Upper lobe of left lung (tissue), 6 donors: ENCODE measurements at regions not wholly inside any gene's neighbourhood (a gene's known extent, or its start where the extent isn't known, plus 50 kb on each side); places are given as distances from the start of the nearest gene placed in this dataset.
A peak's percentile ranks its signal among the peaks of the same experiment; 100 is the strongest.

ENCODE experiments used
- ATAC-seq, 2 donors: fragments of 200-7000 bp; cut with Tn5 transposase; one replicate each; pipeline ENCODE4 v1.9.1; 2022; ENCODE audit warnings: mild to moderate bottlenecking in 2 of 2, moderate library complexity in 2 of 2; ENCODE audit not compliant: low FRiP score in 2 of 2
- DNase-seq, 2 donors: peaks; one replicate each; pipeline ENCODE4 v3.0.0-alpha.2; 2019 to 2020
- H3K27ac ChIP-seq, 4 donors: fragments of 200-600 bp; sonication (generic); one replicate each; pipeline ENCODE4 v1.5.1; 2016 to 2019
- H3K27me3 ChIP-seq, 4 donors: fragments of 200-600 bp; sonication (generic); one replicate each; pipeline ENCODE4 v1.5.1; 2017 to 2019
- H3K36me3 ChIP-seq, 4 donors: fragments of 200-600 bp; sonication (generic); one replicate each; pipeline ENCODE4 v1.5.1; 2016 to 2019
- H3K4me1 ChIP-seq, 4 donors: fragments of 200-600 bp; sonication (generic); one replicate each; pipeline ENCODE4 v1.5.1; 2018 to 2019
- H3K4me3 ChIP-seq, 4 donors: fragments of 200-600 bp; sonication (generic); one replicate each; pipeline ENCODE4 v1.5.1; 2017 to 2019; ENCODE audit warnings: mild to moderate bottlenecking in 2 of 4, moderate library complexity in 1 of 4
- H3K9me3 ChIP-seq, 4 donors: fragments of 200-600 bp; sonication (generic); one replicate each; pipeline ENCODE4 v1.5.1; 2018 to 2019
- EP300 ChIP-seq, 4 donors: sonication (generic); formaldehyde crosslinking; IDR thresholded peaks; one replicate each; pipeline ENCODE4 v1.5.1; 2017; ENCODE audit warnings: antibody characterized with exemption in 4 of 4, control low read depth in 2 of 4
- POLR2A ChIP-seq, 4 donors: fragments of 450-650 bp; IDR thresholded peaks; one replicate each; pipeline ENCODE4 v1.5.1; 2016 to 2017; ENCODE audit warnings: antibody characterized with exemption in 4 of 4, mild to moderate bottlenecking in 2 of 4
- POLR2AphosphoS5 ChIP-seq, 2 donors: sonication (generic); formaldehyde crosslinking; IDR thresholded peaks; one replicate each; pipeline ENCODE4 v1.5.1; 2017; ENCODE audit warnings: antibody characterized with exemption in 2 of 2
- WGBS, 2 donors: methylation state at CpG; one replicate each; pipeline ENCODE4 v1.1.5; 2017 to 2018; 5-methylcytosine and 5-hydroxymethylcytosine counted together
- TF ChIP-seq, protein P1 (sequence below), 6 experiments: fragments of 450-650 bp in 4 of 6; fragments of 200-600 bp in 2 of 6; sonication (generic) in 2 of 6; IDR thresholded peaks; one replicate each; pipeline ENCODE4 v1.5.1; 2016 to 2019; ENCODE audit warnings: antibody characterized with exemption in 6 of 6
- donor health status: DM: no; HTN: no; CAD: no; lungs with moderate emphysema.
- donor health status: DM: no; HTN: yes; CAD: no; lungs with severe emphysema.

GRCh38 chr1:172755099-172755498 is 96.2 kb downstream of the FASLG start:
- 83 to 86% methylated on average over 7 of the region's 7 CpGs for WGBS, 2 donors
- no peak for DNase-seq
- Histone ChIP-seq H3K27me3 (no peaks in the 10 kb centered on the region), H3K4me1 (no peaks in the 10 kb centered on the region), H3K9me3 (no peaks in the 10 kb centered on the region), H3K27ac (no peak overlapping the region), H3K4me3 (no peak overlapping the region), H3K36me3 (no peaks in the 10 kb centered on the region)
- TF ChIP-seq, protein P1, sequence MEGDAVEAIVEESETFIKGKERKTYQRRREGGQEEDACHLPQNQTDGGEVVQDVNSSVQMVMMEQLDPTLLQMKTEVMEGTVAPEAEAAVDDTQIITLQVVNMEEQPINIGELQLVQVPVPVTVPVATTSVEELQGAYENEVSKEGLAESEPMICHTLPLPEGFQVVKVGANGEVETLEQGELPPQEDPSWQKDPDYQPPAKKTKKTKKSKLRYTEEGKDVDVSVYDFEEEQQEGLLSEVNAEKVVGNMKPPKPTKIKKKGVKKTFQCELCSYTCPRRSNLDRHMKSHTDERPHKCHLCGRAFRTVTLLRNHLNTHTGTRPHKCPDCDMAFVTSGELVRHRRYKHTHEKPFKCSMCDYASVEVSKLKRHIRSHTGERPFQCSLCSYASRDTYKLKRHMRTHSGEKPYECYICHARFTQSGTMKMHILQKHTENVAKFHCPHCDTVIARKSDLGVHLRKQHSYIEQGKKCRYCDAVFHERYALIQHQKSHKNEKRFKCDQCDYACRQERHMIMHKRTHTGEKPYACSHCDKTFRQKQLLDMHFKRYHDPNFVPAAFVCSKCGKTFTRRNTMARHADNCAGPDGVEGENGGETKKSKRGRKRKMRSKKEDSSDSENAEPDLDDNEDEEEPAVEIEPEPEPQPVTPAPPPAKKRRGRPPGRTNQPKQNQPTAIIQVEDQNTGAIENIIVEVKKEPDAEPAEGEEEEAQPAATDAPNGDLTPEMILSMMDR (IDR thresholded peaks at IDR 0.05) = no peak
- no peak for TF ChIP-seq POLR2A (IDR thresholded peaks at IDR 0.05)
- TF ChIP-seq POLR2AphosphoS5 (IDR thresholded peaks at IDR 0.05) = no peak
- TF ChIP-seq EP300 (IDR thresholded peaks at IDR 0.05) = no peak
- no peak for ATAC-seq

GRCh38 chr1:172756024-172756423 is 97.1 kb downstream of the FASLG start:
- Histone ChIP-seq H3K4me3 (no peak overlapping the region), H3K9me3 (no peaks in the 10 kb centered on the region), H3K27me3 (no peaks in the 10 kb centered on the region), H3K4me1 (no peaks in the 10 kb centered on the region), H3K27ac (no peak overlapping the region), H3K36me3 (no peaks in the 10 kb centered on the region)
- WGBS, 2 donors = 65% methylated on average over 4 of the region's 4 CpGs
- DNase-seq (no peak), ATAC-seq (peak in 1 of 2 donors; percentile 28)
- TF ChIP-seq, protein P1 (IDR thresholded peaks at IDR 0.05) = no peak
- TF ChIP-seq POLR2AphosphoS5 (IDR thresholded peaks at IDR 0.05) (no peak), EP300 (IDR thresholded peaks at IDR 0.05) (no peak), POLR2A (IDR thresholded peaks at IDR 0.05) (no peak)

DNA sequence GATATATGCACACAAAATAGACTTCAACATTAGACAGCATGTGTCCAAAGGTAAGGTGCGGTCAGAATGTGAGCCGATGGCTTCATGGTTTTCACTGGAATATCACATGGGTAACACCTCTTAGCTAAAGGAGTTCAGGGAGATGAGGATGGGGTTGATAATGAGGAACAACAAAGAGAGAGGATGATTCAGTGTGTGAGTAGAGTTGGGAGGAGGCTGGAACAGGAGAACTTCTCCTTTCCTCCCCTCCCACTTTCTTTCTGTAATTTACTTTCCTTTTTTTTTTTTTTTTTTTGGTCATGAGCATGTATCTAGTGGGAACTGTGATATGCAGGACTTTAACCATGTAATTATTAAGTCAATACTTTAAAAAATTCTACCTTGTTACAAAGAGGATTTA is 99.4 kb downstream of the FASLG start:
- 91 to 94% methylated on average over 2 of the region's 2 CpGs for WGBS, 2 donors
- TF ChIP-seq, protein P1 (IDR thresholded peaks at IDR 0.05) = no peak
- TF ChIP-seq POLR2AphosphoS5 (IDR thresholded peaks at IDR 0.05) (no peak), EP300 (IDR thresholded peaks at IDR 0.05) (no peak), POLR2A (IDR thresholded peaks at IDR 0.05) (no peak)
- ATAC-seq (peak in 1 of 2 donors; percentile 52), DNase-seq (no peak)
- Histone ChIP-seq H3K27ac (no peak overlapping the region), H3K4me1 (no peaks in the 10 kb centered on the region), H3K9me3 (no peaks in the 10 kb centered on the region), H3K36me3 (no peaks in the 10 kb centered on the region), H3K4me3 (no peak overlapping the region), H3K27me3 (no peaks in the 10 kb centered on the region)

DNA sequence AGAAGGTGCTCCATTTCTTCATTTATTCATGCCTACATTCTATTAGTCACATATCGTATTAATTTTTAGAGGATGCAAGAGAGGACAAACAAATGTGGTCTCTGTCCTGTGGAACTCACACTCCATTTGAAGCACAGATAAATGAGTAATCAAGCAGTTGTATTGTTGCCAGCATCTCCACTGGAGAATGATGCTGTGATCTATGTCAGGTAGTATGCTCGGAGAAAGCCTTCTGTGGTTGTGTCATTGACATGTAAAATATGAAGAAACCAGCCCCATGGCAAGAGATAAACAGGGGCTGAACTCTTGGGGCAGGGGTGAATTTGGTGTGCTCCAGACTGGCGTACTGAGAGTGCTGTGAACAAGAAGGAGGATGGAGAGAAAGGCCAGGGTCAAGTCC is 101.2 kb downstream of the FASLG start:
- no peaks in the 10 kb centered on the region for H3K4me1 ChIP-seq
- H3K36me3 ChIP-seq = no peaks in the 10 kb centered on the region
- H3K4me3 ChIP-seq = no peak overlapping the region
- ATAC-seq (no peak), DNase-seq (no peak)
- H3K27ac ChIP-seq = no peak overlapping the region
- no peaks in the 10 kb centered on the region for H3K9me3 ChIP-seq
- TF ChIP-seq POLR2A (IDR thresholded peaks at IDR 0.05) (no peak), EP300 (IDR thresholded peaks at IDR 0.05) (no peak), POLR2AphosphoS5 (IDR thresholded peaks at IDR 0.05) (no peak)
- TF ChIP-seq, protein P1 (IDR thresholded peaks at IDR 0.05) = no peak
- 81 to 89% methylated on average over 3 of the region's 3 CpGs for WGBS, 2 donors
- no peaks in the 10 kb centered on the region for H3K27me3 ChIP-seq
